IPS-15b (cell line): ENCODE measurements at regions not wholly inside any gene's neighbourhood (a gene's known extent, or its start where the extent isn't known, plus 50 kb on each side); places are given as distances from the start of the nearest gene placed in this dataset.

Experiments
- H3K27me3 ChIP-seq: one replicate; pipeline ENCODE4 v1.6.1; 2013; ENCODE audit warnings: low read length; ENCODE audit not compliant: control insufficient read depth, insufficient read depth
- H3K36me3 ChIP-seq: one replicate; pipeline ENCODE4 v1.6.1; 2013; ENCODE audit warnings: low read length; ENCODE audit not compliant: control insufficient read depth, insufficient read depth
- H3K4me1 ChIP-seq: one replicate; pipeline ENCODE4 v1.6.1; 2013; ENCODE audit warnings: mild to moderate bottlenecking, low read length; ENCODE audit not compliant: control insufficient read depth, insufficient read depth
- H3K4me3 ChIP-seq: one replicate; pipeline ENCODE4 v1.5.1; 2013; ENCODE audit warnings: low read depth, low read length
- H3K9ac ChIP-seq: one replicate; pipeline ENCODE4 v1.6.1; 2013; ENCODE audit warnings: low read depth, mild to moderate bottlenecking, low read length
- H3K9me3 ChIP-seq: one replicate; pipeline ENCODE4 v1.6.1; 2013; ENCODE audit warnings: mild to moderate bottlenecking, low read length; ENCODE audit not compliant: control insufficient read depth, insufficient read depth

GRCh38 chr15:70251246-70251990 is 153.7 kb upstream of the TLE3 start:
- no peak overlapping the region for H3K4me3 ChIP-seq
- H3K36me3 ChIP-seq: no peaks in the 10 kb centered on the region
- H3K9ac ChIP-seq: no peak overlapping the region
- no peaks in the 10 kb centered on the region for H3K27me3 ChIP-seq
- no peaks in the 10 kb centered on the region for H3K9me3 ChIP-seq
- H3K4me1 ChIP-seq: peaks cover 7% of the 10 kb centered on the region

GRCh38 chr15:70250208-70251201 is 152.8 kb upstream of the TLE3 start:
- Histone ChIP-seq H3K9me3 (no peaks in the 10 kb centered on the region), H3K27me3 (no peaks in the 10 kb centered on the region), H3K4me3 (no peak overlapping the region), H3K36me3 (no peaks in the 10 kb centered on the region), H3K9ac (no peak overlapping the region), H3K4me1 (peaks cover 7% of the 10 kb centered on the region)

- Histone ChIP-seq H3K4me1 (peaks cover 7% of the 10 kb centered on the region), H3K4me3 (no peak overlapping the region), H3K9me3 (no peaks in the 10 kb centered on the region), H3K9ac (no peak overlapping the region), H3K27me3 (no peaks in the 10 kb centered on the region), H3K36me3 (no peaks in the 10 kb centered on the region)
These were observed 151.9 kb upstream of the TLE3 start for GRCh38 chr15:70249616-70250015.

GRCh38 chr15:70248116-70249025 is 150.7 kb upstream of the TLE3 start:
- Histone ChIP-seq H3K4me3 (no peak overlapping the region), H3K9me3 (no peaks in the 10 kb centered on the region), H3K9ac (no peak overlapping the region), H3K4me1 (peaks cover 8% of the 10 kb centered on the region), H3K27me3 (no peaks in the 10 kb centered on the region), H3K36me3 (no peaks in the 10 kb centered on the region)

GRCh38 chr15:70247281-70247680 is 149.6 kb upstream of the TLE3 start:
- H3K9ac ChIP-seq: no peak overlapping the region
- H3K27me3 ChIP-seq: no peaks in the 10 kb centered on the region
- H3K9me3 ChIP-seq: no peaks in the 10 kb centered on the region
- H3K36me3 ChIP-seq: no peaks in the 10 kb centered on the region
- peaks cover 10% of the 10 kb centered on the region for H3K4me1 ChIP-seq
- H3K4me3 ChIP-seq: no peak overlapping the region

GRCh38 chr15:70246623-70247220 is 149.0 kb upstream of the TLE3 start:
- H3K4me3 ChIP-seq: no peak overlapping the region
- H3K36me3 ChIP-seq: no peaks in the 10 kb centered on the region
- H3K27me3 ChIP-seq: no peaks in the 10 kb centered on the region
- no peak overlapping the region for H3K9ac ChIP-seq
- peaks cover 10% of the 10 kb centered on the region for H3K4me1 ChIP-seq
- H3K9me3 ChIP-seq: no peaks in the 10 kb centered on the region

- no peak overlapping the region for H3K4me3 ChIP-seq
- no peak overlapping the region for H3K9ac ChIP-seq
- H3K4me1 ChIP-seq: peaks cover 10% of the 10 kb centered on the region
- H3K36me3 ChIP-seq: no peaks in the 10 kb centered on the region
- H3K9me3 ChIP-seq: no peaks in the 10 kb centered on the region
- no peaks in the 10 kb centered on the region for H3K27me3 ChIP-seq
These were observed 148.4 kb upstream of the TLE3 start for GRCh38 chr15:70245932-70246622.

GRCh38 chr15:70244978-70245542 is 147.3 kb upstream of the TLE3 start:
- no peaks in the 10 kb centered on the region for H3K36me3 ChIP-seq
- no peak overlapping the region for H3K9ac ChIP-seq
- H3K4me3 ChIP-seq: no peak overlapping the region
- H3K27me3 ChIP-seq: no peaks in the 10 kb centered on the region
- peaks cover 10% of the 10 kb centered on the region for H3K4me1 ChIP-seq
- no peaks in the 10 kb centered on the region for H3K9me3 ChIP-seq

GRCh38 chr15:70243686-70244540 is 146.2 kb upstream of the TLE3 start:
- Histone ChIP-seq H3K4me1 (peaks cover 10% of the 10 kb centered on the region), H3K4me3 (no peak overlapping the region), H3K36me3 (no peaks in the 10 kb centered on the region), H3K27me3 (no peaks in the 10 kb centered on the region), H3K9me3 (no peaks in the 10 kb centered on the region), H3K9ac (no peak overlapping the region)
